AG09319 (cell line): ENCODE measurements at regions not wholly inside any gene's neighbourhood (a gene's known extent, or its start where the extent isn't known, plus 50 kb on each side); places are given as distances from the start of the nearest gene placed in this dataset.

ENCODE experiments used
- DNase-seq: peaks from one replicate; pipeline ENCODE4 v3.0.0-alpha.2; 2010; ENCODE audit warnings: low read depth; ENCODE audit errors: extremely low read depth
- TF ChIP-seq, protein P1 (sequence below): IDR thresholded peaks from 2 replicates; pipeline ENCODE4 v1.5.1; 2011; ENCODE audit warnings: low read depth, mild to moderate bottlenecking, inconsistent platforms, low read length, moderate library complexity

GRCh38 chr5:118208031-118208453 lies 780.3 kb downstream of the DTWD2 start:
- TF ChIP-seq, protein P1, sequence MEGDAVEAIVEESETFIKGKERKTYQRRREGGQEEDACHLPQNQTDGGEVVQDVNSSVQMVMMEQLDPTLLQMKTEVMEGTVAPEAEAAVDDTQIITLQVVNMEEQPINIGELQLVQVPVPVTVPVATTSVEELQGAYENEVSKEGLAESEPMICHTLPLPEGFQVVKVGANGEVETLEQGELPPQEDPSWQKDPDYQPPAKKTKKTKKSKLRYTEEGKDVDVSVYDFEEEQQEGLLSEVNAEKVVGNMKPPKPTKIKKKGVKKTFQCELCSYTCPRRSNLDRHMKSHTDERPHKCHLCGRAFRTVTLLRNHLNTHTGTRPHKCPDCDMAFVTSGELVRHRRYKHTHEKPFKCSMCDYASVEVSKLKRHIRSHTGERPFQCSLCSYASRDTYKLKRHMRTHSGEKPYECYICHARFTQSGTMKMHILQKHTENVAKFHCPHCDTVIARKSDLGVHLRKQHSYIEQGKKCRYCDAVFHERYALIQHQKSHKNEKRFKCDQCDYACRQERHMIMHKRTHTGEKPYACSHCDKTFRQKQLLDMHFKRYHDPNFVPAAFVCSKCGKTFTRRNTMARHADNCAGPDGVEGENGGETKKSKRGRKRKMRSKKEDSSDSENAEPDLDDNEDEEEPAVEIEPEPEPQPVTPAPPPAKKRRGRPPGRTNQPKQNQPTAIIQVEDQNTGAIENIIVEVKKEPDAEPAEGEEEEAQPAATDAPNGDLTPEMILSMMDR = no peak
- DNase-seq = no peak

- no peak for DNase-seq
- TF ChIP-seq, protein P1 = no peak
These were observed 788.5 kb downstream of the DTWD2 start for GRCh38 chr5:118199801-118200200.

DNA sequence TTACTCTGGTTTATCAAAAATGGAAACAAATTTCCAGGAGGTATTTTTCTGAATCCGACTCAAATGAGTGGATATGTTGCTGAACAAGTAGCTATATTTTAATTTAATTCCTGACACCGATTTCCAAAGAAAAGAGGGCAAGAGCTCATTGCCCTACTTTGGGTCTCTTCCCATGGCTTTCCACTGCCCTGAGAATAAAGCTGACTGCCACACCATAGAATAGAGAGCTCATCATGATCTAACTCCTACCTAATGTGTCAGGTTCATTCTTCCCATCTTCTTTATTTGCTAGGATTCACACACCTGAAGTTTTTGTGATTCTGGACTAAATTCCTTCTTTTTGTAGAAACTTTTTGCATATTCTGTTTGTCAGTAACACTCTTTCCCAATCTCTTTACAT lies 792.1 kb downstream of the DTWD2 start:
- no peak for DNase-seq
- TF ChIP-seq, protein P1 = no peak

GRCh38 chr5:118195211-118195610 lies 793.1 kb downstream of the DTWD2 start:
- TF ChIP-seq, protein P1 = no peak

GRCh38 chr5:118193194-118193905 lies 795.0 kb downstream of the DTWD2 start:
- no peak for DNase-seq
- TF ChIP-seq, protein P1 = no peak

More at GRCh38 chr5:118195211-118195610, 793.1 kb downstream of the DTWD2 start:
- DNase-seq = no peak

DNA sequence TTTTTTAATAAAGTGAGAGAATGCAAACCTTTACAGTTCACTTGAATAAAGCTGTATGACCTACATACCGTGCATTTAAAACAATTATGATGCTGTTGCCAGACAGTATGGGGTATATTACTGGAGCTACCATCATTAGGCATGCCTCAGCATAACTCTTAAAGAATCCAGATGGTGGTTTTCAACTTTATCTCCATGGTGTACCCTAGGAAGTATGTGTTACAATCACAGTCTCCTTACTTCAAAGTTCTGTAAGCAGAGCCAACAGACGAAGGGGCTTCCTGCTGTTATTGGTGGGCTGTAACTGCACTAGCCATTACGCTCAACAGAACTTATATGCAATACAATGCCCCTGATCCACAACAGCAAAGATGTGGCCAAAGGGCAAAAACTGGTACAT lies 803.3 kb downstream of the DTWD2 start:
- TF ChIP-seq, protein P1 = no peak
- no peak for DNase-seq

DNA sequence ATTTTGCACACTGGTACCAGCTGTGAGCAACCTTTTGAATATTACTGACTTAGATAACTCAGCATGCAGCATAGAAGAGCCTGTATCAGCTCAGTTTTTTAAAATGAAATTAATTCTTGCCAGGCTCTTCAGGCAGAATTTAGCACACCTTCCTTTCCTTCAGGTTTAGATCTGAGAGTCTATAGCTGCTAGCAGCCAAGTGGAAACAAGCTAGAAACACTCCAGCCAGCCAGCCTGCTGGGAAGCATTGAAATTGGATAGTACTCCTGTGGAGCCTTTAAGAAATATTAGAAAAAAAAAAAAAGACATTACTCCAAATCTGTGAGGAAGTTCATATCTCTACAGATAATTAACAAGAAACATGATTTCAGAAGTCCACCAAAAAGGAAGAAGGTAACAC lies 812.2 kb downstream of the DTWD2 start:
- no peak for DNase-seq
- TF ChIP-seq, protein P1 = no peak
